Activated naive CD8-positive, alpha-beta T cell (primary cell): ENCODE measurements at regions not wholly inside any gene's neighbourhood (a gene's known extent, or its start where the extent isn't known, plus 50 kb on each side); places are given as distances from the start of the nearest gene placed in this dataset.
"Not testable (repeated sequence)": the region's sequence is repeated elsewhere in the genome, so short reads cannot be mapped to it uniquely, and the experiment has no call there.

Experiments used
- H3K27ac Mint-ChIP-seq: one replicate; pipeline ENCODE4 v1.8.0; 2021; ENCODE audit warnings: mixed read lengths
- H3K27me3 Mint-ChIP-seq: one replicate; pipeline ENCODE4 v1.8.0; 2021; ENCODE audit warnings: mixed read lengths
- H3K36me3 Mint-ChIP-seq: one replicate; pipeline ENCODE4 v1.8.0; 2021; ENCODE audit warnings: mixed read lengths
- H3K4me1 Mint-ChIP-seq: one replicate; pipeline ENCODE4 v1.8.0; 2021; ENCODE audit warnings: low read depth, mixed read lengths
- H3K4me3 Mint-ChIP-seq: one replicate; pipeline ENCODE4 v1.8.0; 2021; ENCODE audit warnings: mild to moderate bottlenecking, mixed read lengths
- H3K9me3 Mint-ChIP-seq: one replicate; pipeline ENCODE4 v1.8.0; 2021; ENCODE audit warnings: low read depth, mixed read lengths

- Mint-ChIP-seq H3K27me3 (no peaks in the 10 kb centered on the region), H3K27ac (no peak overlapping the region), H3K4me3 (no peak overlapping the region), H3K9me3 (no peaks in the 10 kb centered on the region), H3K36me3 (peaks cover 16% of the 10 kb centered on the region), H3K4me1 (no peaks in the 10 kb centered on the region)
These were observed 88.8 kb upstream of the PRDX6 start for GRCh38 chr1:173388352-173388751.

DNA sequence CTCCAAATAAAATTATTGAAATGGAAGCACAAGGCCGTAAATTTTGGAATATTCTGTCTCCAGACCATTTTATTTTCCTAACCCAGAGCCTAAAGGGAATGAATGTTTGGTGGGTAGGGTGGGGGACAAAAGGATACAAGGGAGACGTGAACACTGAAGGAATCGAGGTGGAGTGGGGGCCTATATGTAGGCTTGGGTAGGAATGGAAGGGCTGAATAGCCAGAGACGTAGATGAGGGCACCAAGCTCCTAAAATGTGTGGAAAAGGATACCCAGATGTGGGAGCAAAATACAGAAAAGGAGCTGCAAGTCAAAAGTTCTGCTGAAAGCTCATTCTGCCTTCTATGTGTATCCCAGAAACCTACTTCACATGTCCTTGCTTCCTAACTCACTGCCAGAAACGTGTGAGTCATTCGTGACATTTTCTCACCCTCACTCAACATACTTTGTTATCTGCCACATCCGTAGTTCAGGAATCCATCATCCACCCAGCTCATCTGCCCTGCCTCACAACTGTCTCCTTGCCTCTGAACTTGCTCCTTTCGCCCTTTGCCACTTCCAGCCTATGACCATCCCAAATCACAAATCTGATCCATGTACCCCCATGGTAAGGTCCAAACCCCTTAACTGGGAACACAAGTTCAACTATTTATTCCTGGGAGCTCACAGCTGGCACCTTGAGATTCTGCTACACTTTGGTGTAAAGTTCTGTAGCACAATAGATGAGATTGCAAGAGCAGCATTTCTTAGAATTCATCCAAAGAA is 84.1 kb upstream of the PRDX6 start:
- Mint-ChIP-seq H3K9me3 (no peaks in the 10 kb centered on the region), H3K27ac (no peak overlapping the region), H3K4me3 (no peak overlapping the region), H3K36me3 (peaks cover 15% of the 10 kb centered on the region), H3K27me3 (no peaks in the 10 kb centered on the region), H3K4me1 (no peaks in the 10 kb centered on the region)

DNA sequence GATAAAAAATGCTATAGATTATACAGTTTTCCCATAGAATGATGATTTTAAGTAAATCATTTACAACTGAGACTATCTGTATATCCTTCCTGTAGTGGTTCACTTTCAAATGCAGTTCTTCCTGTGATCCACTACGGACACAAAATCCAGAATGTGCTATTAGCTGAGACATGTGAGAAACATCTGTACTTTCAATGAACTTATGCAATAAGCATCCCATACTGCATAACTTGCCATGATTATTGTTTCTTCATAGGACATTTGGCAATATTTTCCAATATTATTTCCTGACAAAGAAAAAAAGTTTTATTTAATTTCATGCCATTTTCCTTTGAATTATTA is 83.5 kb upstream of the PRDX6 start:
- Mint-ChIP-seq H3K4me1 (no peaks in the 10 kb centered on the region), H3K27me3 (no peaks in the 10 kb centered on the region), H3K9me3 (no peaks in the 10 kb centered on the region), H3K27ac (no peak overlapping the region), H3K4me3 (no peak overlapping the region), H3K36me3 (peaks cover 15% of the 10 kb centered on the region)

DNA sequence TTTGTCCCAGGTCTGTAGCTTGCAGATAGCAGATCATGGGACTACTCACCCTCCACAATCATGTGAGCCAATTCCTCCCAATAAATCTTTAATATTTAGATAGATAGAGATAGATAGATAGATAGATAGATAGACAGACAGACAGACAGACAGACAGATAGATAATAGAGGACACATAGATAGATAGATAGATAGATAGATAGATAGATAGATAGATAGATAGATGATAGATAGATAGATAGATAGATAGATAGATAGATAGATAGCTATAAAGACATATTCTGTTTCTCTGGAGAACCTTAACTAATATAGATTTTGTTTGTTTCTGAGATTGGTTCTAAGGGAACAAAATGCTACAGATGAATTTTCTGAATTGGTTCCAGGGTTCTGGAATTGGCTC is 82.3 kb upstream of the PRDX6 start:
- not testable (repeated sequence) for H3K4me1 Mint-ChIP-seq, H3K27me3 Mint-ChIP-seq, H3K27ac Mint-ChIP-seq, H3K4me3 Mint-ChIP-seq, H3K9me3 Mint-ChIP-seq
- peaks cover 17% of the 10 kb centered on the region for H3K36me3 Mint-ChIP-seq

GRCh38 chr1:173395762-173396161 is 81.4 kb upstream of the PRDX6 start:
- Mint-ChIP-seq H3K27ac (no peak overlapping the region), H3K27me3 (no peaks in the 10 kb centered on the region), H3K9me3 (no peaks in the 10 kb centered on the region), H3K4me3 (no peak overlapping the region), H3K4me1 (no peaks in the 10 kb centered on the region), H3K36me3 (peaks cover 22% of the 10 kb centered on the region)

DNA sequence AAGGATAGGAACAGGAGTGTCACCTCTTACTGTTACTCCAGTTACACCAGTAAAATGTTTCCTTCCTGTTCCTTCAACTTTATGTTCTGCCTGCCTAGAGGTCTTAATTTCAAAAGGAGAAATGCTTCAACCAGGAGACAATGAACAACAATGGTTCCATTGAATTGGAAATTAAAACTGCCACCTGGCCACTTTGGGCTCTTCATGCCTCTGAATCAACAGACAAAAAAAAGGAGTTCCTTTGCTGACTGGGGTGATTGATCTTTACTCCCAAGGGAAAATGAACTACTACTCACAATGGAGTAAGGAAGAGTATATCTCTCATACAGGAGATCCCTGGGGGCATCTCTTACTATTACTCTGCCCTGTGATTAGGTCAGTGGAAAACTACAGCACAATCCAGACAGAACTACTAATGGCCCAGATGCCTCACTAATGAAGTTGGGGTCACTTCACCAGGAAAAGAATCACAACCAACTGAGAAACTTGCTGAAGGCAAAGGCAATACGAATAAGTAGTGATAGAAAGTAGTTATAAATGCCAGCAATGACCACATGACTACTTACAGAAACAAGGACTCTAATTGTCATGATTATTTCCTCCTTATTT is 76.6 kb upstream of the PRDX6 start:
- Mint-ChIP-seq H3K36me3 (peaks cover 17% of the 10 kb centered on the region), H3K9me3 (no peaks in the 10 kb centered on the region), H3K4me1 (no peaks in the 10 kb centered on the region), H3K27ac (no peak overlapping the region), H3K4me3 (no peak overlapping the region), H3K27me3 (no peaks in the 10 kb centered on the region)

- no peak overlapping the region for H3K27ac Mint-ChIP-seq
- H3K36me3 Mint-ChIP-seq: peaks cover 15% of the 10 kb centered on the region
- H3K4me3 Mint-ChIP-seq: no peak overlapping the region
- H3K4me1 Mint-ChIP-seq: peaks cover 18% of the 10 kb centered on the region
- H3K27me3 Mint-ChIP-seq: no peaks in the 10 kb centered on the region
- no peaks in the 10 kb centered on the region for H3K9me3 Mint-ChIP-seq
These were observed 73.1 kb upstream of the PRDX6 start for GRCh38 chr1:173403996-173404395.

GRCh38 chr1:173405281-173405680 is 71.9 kb upstream of the PRDX6 start:
- Mint-ChIP-seq H3K9me3 (no peaks in the 10 kb centered on the region), H3K4me1 (peaks cover 29% of the 10 kb centered on the region), H3K27ac (no peak overlapping the region), H3K27me3 (no peaks in the 10 kb centered on the region), H3K4me3 (no peak overlapping the region), H3K36me3 (peaks cover 9% of the 10 kb centered on the region)

DNA sequence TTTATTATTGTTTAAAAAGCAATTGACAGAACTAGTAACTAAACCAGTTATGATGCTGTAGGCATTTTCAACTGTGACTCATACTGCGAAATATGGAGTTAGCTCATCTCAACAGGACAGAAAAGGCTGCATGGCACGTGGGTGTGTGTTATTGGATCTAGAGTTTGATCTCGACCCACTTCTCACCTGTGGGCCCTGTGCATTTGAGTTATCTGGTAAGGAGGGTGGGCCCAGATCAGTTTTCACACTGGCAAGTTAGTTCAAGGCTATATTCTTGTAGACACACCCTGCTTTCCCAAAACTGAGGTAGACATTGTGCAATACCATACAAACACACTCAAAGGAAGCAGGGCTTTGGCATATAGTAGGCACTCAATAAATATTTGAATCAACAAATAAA is 71.3 kb upstream of the PRDX6 start:
- Mint-ChIP-seq H3K4me1 (peaks cover 35% of the 10 kb centered on the region), H3K27me3 (no peaks in the 10 kb centered on the region), H3K4me3 (no peak overlapping the region), H3K27ac (no peak overlapping the region), H3K36me3 (peaks cover 5% of the 10 kb centered on the region), H3K9me3 (no peaks in the 10 kb centered on the region)

- Mint-ChIP-seq H3K4me1 (peaks cover 37% of the 10 kb centered on the region), H3K36me3 (peaks cover 3% of the 10 kb centered on the region), H3K27me3 (no peaks in the 10 kb centered on the region), H3K27ac (no peak overlapping the region), H3K9me3 (no peaks in the 10 kb centered on the region), H3K4me3 (peak overlapping the region; percentile 76)
These were observed 70.3 kb upstream of the PRDX6 start for GRCh38 chr1:173406783-173407230.

DNA sequence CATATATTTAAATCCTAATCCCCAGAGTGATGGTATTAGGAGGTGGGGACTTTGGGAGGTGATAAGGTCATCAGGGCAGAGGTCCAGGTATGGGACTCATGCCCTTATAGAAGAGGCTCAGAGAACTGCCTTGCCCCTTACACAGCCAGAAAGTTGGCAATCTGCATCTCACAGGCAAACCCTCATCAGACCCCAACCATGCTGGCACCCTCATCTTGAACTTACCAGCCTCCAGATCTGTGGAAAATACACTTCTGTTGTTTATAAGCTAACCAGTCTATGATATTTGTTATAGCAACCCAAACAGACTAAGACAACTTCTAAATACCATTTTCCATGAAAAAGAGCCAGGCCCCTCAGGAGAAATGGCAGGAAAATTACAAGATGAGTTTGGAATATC is 69.3 kb upstream of the PRDX6 start:
- Mint-ChIP-seq H3K4me3 (no peak overlapping the region), H3K27me3 (no peaks in the 10 kb centered on the region), H3K27ac (no peak overlapping the region), H3K36me3 (peaks cover 6% of the 10 kb centered on the region), H3K4me1 (peaks cover 41% of the 10 kb centered on the region), H3K9me3 (no peaks in the 10 kb centered on the region)

- Mint-ChIP-seq H3K27ac (no peak overlapping the region), H3K27me3 (no peaks in the 10 kb centered on the region), H3K4me1 (peaks cover 45% of the 10 kb centered on the region), H3K9me3 (no peaks in the 10 kb centered on the region), H3K36me3 (peaks cover 6% of the 10 kb centered on the region), H3K4me3 (peak overlapping the region; percentile 28)
These were observed 68.2 kb upstream of the PRDX6 start for GRCh38 chr1:173408886-173409285.

DNA sequence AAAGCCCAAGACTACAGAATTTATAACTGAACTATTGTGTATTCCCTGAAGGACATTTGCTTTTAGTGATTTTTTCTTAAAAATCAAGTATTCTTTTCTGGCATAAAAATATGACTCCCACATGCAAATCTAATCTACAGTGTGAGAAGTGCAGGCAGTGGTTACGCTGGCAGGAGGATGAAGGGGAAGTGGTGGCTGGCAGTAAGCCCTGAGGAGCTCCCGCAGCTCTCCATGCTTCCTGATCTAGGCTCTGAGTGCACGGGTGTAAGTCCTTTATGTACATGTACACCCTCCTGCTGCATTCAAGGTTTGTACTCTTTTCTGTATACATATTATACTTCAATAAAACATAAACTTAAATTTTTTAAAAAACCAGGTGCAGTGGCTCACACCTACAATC is 67.5 kb upstream of the PRDX6 start:
- Mint-ChIP-seq H3K27ac (no peak overlapping the region), H3K4me3 (peak overlapping the region; percentile 32), H3K4me1 (peaks cover 45% of the 10 kb centered on the region), H3K27me3 (no peaks in the 10 kb centered on the region), H3K9me3 (no peaks in the 10 kb centered on the region), H3K36me3 (peaks cover 6% of the 10 kb centered on the region)

GRCh38 chr1:173410133-173410793 is 66.9 kb upstream of the PRDX6 start:
- H3K4me3 Mint-ChIP-seq: no peak overlapping the region
- peaks cover 45% of the 10 kb centered on the region for H3K4me1 Mint-ChIP-seq
- H3K36me3 Mint-ChIP-seq: peaks cover 3% of the 10 kb centered on the region
- H3K27ac Mint-ChIP-seq: peak overlapping the region; percentile 67
- H3K27me3 Mint-ChIP-seq: no peaks in the 10 kb centered on the region
- no peaks in the 10 kb centered on the region for H3K9me3 Mint-ChIP-seq

DNA sequence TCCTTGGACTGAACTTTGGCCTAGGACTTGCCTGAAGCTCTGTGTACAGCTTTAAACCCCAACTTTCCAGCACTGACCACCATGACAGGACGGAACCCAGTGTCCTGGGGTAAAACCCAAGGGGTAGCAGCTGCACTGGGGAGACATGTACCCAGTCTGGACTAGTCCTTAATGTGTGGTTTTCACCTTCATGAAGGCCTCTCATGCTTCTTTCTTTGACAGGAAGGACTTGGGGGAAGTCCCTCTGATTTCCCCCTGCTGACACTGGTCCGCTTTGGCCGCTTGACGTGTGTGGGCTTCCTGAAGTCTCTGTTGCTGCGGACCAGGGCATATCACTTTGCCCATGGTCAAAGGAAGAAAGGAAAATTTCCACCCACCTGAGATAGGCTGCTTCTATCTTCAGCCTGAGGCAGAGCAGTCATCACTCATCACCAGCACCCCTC is 66.3 kb upstream of the PRDX6 start:
- Mint-ChIP-seq H3K27ac (peak overlapping the region; percentile 67), H3K36me3 (peaks cover 3% of the 10 kb centered on the region), H3K4me1 (peaks cover 43% of the 10 kb centered on the region), H3K27me3 (no peaks in the 10 kb centered on the region), H3K9me3 (no peaks in the 10 kb centered on the region), H3K4me3 (no peak overlapping the region)
